GM10847 (cell line): ENCODE measurements at regions not wholly inside any gene's neighbourhood (a gene's known extent, or its start where the extent isn't known, plus 50 kb on each side); places are given as distances from the start of the nearest gene placed in this dataset.

Experiments
- POLR2A ChIP-seq: IDR thresholded peaks from 2 replicates; pipeline ENCODE4 v1.6.1; 2011; ENCODE audit not compliant: insufficient read length; ENCODE audit errors: extremely low read depth

DNA sequence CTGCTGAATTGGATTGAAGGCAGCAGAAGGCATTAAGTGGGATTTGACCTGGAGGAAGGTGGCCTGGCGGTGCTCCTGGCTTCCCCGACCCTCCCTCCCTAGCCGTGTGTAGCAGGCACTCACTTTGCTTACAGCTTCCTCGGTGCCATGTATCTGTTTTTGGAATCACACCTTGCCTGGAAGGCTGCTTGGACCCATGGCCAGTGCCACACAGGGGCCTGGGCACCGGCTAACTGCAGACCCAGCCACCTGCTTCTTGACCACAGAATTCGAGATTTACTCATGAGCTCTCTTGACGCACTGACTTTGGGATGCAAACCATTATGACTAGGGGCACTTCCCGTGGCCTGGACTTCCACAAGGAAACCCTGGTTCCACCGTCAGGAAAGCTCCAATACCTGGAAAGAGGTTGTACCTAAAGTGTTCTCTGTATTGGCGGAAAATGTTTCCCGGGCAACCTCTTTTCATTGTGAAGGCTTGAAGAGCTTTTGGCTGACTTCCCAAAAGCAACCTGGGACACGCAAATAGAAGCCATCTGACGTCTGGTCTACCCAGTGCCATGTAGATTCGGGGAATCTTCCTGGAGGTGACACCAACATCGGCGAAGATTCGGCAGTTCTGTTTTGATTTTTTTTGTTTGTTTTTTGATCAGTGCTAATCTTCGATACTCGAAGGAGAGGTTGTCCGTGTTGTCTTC lies 125.6 kb upstream of the RTL1 start:
- no peak for TF ChIP-seq POLR2A

DNA sequence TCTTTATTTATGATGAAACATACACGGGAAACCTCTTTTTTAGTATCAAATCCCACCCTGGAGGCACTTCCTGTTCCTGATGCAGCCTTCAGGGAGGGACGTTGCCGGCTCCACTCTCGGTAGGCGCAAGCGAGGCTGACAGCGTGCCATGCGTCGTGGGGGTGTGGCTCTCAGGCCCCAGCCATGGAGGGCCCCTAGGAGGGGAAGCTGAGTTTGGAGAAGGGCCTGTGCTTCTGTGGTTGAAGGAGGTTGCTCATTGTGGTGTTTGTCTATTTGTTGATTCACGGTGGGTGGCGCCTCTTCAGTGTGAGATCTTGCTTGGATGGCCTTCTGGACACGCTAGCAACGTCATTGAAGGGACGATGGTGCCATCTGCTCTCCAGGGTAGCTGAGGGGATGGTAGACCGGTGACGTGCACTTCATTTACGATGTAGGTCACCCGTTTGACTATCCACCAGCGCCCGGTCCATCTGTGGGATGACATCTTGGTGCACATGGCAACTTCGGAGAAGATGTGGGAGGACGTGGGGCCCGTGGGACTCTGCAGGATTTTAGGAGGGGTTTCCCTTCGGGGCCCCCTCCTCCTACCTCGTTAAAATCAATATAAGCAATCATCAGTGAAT lies 126.3 kb upstream of the RTL1 start:
- no peak for TF ChIP-seq POLR2A

DNA sequence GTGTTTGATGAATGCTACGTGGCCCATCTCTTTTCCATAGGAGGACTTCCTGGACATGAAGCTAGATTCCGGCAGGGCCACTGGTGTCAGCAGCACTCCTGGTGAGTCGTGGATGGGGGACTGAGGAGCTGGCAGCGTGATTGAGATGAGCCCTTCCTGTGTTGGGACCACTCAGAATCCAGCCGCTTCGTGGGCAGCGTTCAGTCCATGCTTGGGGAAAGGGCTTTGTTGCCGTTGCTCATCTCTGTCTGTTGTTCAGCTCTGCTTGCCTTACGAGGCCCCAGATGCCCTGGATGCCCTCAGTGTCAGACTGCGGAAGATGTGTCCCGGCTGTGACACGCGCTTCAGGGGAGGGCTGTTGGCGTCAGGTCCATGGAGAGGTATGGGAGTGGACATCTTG lies 127.1 kb upstream of the RTL1 start:
- TF ChIP-seq POLR2A, result no peak

DNA sequence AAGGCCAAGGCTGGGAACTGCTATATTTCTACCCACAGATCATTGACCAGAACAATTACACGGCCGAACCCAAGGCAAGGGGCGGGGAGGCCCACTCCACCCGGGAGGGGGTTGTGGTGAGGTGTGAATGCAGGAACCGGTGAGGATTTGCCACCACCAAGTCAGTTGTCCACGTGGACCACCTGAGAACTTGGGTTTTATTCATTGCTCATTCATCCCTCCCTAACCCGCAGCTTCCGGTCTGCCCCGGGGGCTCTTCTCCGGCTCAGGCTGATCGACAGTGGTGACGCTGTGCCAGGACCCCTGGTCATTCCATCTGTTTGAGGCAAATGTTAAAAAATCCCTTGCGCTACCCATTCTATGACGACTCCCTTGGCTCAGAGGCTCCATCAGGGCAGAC lies 127.7 kb upstream of the RTL1 start:
- TF ChIP-seq POLR2A, result no peak

DNA sequence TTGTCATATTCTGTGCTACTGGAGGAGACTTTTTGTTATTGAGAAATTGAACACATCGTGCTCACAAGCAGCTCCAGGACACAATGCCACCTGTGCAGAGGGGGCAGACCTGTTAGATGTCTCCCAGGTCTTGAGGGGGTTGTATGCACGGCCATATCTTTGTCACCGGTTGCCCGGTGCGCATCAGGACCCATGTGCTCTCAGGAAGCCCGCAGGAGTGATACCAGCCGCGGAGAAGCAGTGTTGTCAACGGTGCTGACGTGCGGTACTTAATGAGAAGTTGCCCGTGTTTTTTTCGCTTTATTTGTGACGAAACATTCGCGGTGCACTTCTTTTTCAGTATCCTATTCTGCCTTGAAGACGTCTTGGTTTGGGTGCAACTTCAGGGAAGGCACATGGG lies 128.2 kb upstream of the RTL1 start:
- TF ChIP-seq POLR2A, result no peak

DNA sequence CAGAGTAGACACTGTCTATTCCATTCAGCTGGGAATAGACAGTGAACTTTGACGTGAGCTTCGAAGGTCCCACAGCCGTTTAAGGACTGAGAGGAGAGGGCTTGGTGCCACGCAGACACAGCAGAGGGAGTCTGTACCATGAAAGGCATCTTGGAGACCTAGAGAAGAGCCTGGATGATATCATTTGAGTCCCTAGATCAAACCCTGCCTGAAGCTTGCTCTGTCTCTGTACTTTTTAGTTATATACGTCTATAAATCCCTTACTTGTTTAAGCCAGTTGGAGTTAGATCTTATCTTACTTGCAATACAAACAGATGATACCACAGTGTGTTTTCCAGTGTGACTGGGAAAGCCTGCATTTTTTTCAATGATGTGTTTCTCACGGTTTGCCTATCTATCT lies 128.9 kb upstream of the RTL1 start:
- no peak for TF ChIP-seq POLR2A

DNA sequence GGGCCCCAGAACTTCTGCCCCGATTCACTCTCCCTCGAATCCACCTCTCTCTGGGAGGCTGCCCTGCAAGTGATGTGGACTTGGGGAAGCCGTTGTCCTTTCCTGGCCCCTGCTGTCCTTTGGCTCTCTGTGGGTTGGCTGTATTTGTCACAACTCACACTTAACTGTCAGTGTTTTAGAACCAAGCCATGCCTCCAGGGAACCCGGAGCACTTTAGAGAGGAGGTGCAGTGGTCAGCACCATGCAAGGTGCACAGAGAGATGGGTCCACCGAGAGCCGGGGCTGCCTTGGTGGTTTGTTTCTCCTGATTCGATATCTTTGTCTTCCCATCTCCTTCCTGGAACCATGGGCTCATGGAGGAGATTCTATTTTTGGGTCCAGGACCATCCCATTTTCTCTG lies 129.5 kb upstream of the RTL1 start:
- TF ChIP-seq POLR2A, result no peak

DNA sequence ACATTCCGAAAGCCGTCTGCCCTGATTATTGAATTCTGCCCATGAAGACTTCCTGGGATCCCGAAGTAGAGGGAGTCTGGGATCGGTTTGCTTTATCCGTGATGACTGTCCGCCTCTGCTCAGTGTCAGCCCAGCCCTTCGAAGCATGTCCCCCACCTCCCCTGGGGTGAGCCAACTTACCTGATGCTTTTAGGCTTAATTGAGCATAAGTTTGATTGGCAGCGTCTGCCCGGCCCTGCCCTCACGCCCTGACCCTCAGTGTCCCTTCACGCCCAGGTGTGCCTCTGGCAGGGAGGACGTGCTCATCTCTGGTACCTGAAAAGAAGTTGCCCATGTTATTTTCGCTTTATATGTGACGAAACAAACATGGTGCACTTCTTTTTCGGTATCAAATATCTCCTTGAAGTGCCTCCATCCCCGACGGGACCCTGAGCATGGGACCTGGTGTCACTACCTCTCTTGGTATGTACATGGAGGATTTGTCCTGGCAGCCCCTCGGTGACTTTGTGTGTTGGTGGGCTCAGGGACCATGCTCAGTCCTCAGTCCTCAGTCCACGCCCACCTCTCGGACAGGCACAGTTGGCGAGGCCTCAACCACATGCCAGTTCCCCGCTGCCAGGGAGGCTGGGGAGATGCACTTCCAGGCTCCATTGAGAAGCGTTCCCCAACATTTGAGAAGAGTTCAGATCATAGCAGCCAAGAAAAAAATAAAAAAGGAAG lies 130.1 kb upstream of the RTL1 start:
- no peak for TF ChIP-seq POLR2A

DNA sequence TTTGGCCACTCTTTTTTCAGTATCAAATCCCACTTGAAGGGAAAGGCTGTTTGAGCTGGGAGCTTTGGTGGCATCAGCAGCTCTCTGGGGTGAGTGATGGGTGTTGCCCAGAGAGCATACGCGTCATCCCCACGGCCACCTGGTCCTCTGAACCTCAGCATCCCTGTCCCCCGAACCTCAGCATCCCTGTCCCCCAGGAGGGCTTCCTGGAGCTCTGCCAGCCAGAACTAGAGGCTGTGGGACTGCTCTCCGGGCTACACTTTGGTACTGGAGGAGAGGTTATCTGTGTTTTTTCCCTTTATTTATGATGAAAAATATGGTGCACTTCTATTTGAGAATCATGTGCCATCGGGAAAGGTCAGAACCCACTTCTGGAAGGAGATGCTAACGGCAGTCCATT lies 131.5 kb upstream of the RTL1 start:
- no peak for TF ChIP-seq POLR2A

DNA sequence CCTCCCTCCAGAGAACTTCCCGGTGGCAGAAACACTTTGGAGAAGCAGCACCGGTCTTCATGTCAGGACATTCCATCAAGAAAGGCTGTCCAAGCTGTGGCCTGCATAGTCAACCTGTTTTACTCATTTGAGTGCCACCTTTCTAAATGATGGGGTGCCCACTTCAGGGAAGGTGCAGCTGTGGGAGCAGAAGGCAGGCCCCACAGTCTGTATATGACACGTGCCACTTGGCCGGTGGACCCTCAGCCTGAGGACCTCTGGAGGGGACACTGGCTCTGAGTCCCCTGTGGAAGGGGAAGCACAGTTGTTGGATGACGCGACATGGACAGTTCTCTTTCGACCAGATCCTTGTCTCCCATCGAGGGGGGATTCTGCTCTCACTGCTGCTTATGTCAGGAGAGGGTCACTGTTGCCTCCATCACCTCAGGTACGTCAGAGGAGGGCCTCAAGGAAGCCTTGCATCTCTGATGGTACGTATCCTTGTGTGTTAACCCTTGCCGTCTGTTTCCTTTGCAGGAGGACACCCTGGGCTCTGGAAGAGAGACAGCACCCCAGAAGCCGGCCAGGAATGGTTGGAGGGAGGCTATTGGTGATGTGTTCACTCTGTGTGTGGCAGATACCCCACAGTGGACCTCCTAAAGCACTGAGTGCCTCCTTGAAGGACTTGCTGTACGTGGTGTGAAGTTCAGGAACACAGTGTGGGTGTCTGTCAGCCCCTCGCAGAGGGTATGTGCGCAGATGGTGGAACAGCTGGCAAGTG lies 132.1 kb upstream of the RTL1 start:
- no peak for TF ChIP-seq POLR2A

DNA sequence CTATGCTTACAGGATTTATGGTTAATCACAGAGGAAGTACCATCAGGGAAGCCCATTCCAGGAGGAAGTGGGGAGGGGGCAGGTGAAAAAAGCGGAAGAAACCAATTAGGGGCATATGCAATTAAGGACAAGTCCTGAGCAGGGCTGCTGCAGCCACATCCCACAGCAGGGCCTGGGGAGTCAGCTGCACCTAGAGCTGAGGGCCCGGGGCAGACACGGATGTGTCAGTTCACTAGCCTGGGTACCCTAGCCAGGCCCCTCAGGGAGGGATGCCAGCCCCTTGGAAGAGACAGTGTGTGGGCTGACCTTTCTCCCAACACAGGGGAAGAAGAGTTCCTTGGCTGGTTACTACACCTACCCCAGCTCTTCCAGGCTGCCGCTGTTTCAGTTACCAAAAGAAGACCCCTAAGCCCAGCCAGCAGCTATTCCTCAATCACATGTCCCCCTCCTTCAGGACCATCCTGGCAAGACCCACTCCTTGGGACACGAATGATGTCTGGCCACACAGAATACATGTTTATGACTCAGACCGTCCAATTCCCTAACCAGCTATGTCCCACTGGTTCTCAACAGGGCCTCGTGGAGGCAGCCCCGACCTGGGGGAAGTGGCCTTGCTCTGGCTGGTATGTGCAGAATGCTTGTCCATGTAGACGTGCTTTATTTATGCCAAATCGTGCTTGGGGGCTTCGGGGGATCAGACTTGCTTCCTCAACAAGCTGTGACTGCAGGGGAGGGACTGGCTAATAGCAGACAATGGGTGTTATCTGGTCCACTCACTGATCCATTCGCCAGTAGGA lies 133.7 kb upstream of the RTL1 start:
- TF ChIP-seq POLR2A, result no peak

DNA sequence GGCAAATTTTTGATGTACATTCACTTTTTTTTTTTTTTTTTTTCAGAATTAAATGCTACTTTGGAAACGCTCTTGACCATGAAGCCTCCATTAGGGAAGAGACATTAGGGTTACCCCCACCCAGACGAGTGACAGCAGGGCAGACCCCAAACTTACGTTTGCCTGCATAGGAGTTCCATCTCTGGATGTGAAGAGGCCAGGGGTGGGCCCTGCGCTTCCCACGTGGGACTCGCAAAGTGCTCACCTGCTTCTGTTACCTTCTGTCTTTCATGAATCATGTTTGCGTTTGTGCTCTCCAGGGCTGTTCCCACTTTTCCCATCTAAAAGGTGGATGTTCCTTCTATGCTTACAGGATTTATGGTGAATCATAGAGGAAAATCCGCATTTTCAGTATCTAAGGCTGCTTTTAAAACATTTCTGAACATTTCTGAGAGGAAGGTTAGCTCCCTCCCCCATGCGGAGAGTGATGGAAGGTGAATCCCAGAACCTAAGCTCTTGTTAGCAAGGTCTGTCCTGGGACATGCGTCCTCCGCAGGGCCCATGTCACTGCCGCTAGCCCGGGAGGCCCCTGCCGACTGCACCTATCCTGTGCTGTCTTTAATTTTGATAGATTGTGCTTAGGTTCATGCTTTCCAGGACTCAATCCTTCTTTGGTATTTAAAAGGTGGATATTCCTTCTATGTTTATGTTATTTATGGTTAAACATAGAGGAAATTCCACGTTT lies 135.7 kb upstream of the RTL1 start:
- no peak for TF ChIP-seq POLR2A

DNA sequence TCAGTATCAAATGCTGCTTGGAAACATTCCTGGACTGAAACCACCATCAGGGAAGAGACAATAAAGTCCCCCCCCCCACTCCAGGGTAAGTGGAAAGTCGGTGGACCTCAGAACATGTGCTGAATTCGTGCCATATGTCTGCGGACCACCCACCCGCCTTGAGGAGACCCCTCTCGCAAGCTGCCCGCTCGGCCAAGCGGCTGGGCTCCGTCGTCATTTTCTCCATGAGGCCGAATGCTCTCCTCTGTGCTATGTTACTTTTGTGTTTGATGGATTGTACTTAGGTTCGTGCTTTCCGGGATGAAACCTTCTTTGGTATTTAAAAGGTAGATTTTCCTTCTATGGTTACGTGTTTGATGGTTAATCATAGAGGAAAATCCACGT lies 136.2 kb upstream of the RTL1 start:
- TF ChIP-seq POLR2A, result no peak
